T-helper 2 cell treated with Interferon-gamma antibody and Interleukin-4, amounts not matched to agents 5 μg/mL and 100 μg/mL, for 36 hours (primary cell): ENCODE measurements at regions not wholly inside any gene's neighbourhood (a gene's known extent, or its start where the extent isn't known, plus 50 kb on each side); places are given as distances from the start of the nearest gene placed in this dataset.

Experiments
- DNase-seq: peaks from one replicate; pipeline ENCODE4 v3.0.0; 2021; ENCODE audit warnings: low spot score
- H3K27ac Mint-ChIP-seq: one replicate; pipeline ENCODE4 v1.8.0; 2021; ENCODE audit warnings: mild to moderate bottlenecking, mixed read lengths
- H3K27me3 Mint-ChIP-seq: one replicate; pipeline ENCODE4 v1.8.0; 2021; ENCODE audit warnings: low read depth, mixed read lengths
- H3K36me3 Mint-ChIP-seq: one replicate; pipeline ENCODE4 v1.8.0; 2021; ENCODE audit warnings: low read depth, mixed read lengths
- H3K4me1 Mint-ChIP-seq: one replicate; pipeline ENCODE4 v1.8.0; 2021; ENCODE audit warnings: low read depth, mixed read lengths
- H3K4me3 Mint-ChIP-seq: one replicate; pipeline ENCODE4 v1.8.0; 2022; ENCODE audit warnings: mild to moderate bottlenecking, moderate library complexity, mixed read lengths
- H3K9me3 Mint-ChIP-seq: one replicate; pipeline ENCODE4 v1.8.0; 2021; ENCODE audit warnings: mixed read lengths

GRCh38 chr1:208787219-208787618, 543.0 kb upstream of the PLXNA2 start:
- Mint-ChIP-seq H3K36me3 (no peaks in the 10 kb centered on the region), H3K27ac (no peak overlapping the region), H3K4me3 (no peak overlapping the region), H3K9me3 (no peaks in the 10 kb centered on the region), H3K4me1 (no peaks in the 10 kb centered on the region), H3K27me3 (no peaks in the 10 kb centered on the region)
- DNase-seq: no peak

GRCh38 chr1:208788013-208788540, 543.9 kb upstream of the PLXNA2 start:
- Mint-ChIP-seq H3K4me3 (no peak overlapping the region), H3K4me1 (no peaks in the 10 kb centered on the region), H3K27me3 (no peaks in the 10 kb centered on the region), H3K9me3 (no peaks in the 10 kb centered on the region), H3K36me3 (no peaks in the 10 kb centered on the region), H3K27ac (no peak overlapping the region)
- no peak for DNase-seq

DNA sequence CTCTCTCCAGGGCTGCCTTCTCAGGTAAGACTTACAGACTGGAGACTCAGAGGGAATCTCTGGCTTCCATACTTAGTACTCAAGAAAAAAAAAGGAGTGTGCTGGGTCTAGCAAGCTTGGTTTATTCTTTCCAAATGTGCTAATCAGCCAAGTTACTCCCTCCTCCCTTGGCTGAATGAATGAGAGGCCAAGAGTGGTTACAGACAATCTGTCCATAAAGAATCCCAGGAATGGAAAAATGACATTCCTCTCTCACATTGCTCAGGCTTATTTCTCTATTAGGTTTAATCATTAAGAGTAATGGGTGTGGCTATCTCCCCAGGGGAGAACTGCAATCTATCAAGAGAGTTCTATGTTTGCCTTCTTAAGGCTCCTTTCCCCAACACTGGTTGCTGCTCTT, 547.3 kb upstream of the PLXNA2 start:
- no peaks in the 10 kb centered on the region for H3K36me3 Mint-ChIP-seq
- no peak for DNase-seq
- no peaks in the 10 kb centered on the region for H3K4me1 Mint-ChIP-seq
- peaks cover 2% of the 10 kb centered on the region for H3K27me3 Mint-ChIP-seq
- no peak overlapping the region for H3K27ac Mint-ChIP-seq
- no peaks in the 10 kb centered on the region for H3K9me3 Mint-ChIP-seq
- no peak overlapping the region for H3K4me3 Mint-ChIP-seq

GRCh38 chr1:208793861-208794345, 549.7 kb upstream of the PLXNA2 start:
- DNase-seq: no peak
- Mint-ChIP-seq H3K9me3 (no peaks in the 10 kb centered on the region), H3K27ac (no peak overlapping the region), H3K36me3 (no peaks in the 10 kb centered on the region), H3K4me3 (no peak overlapping the region), H3K4me1 (no peaks in the 10 kb centered on the region), H3K27me3 (peaks cover 2% of the 10 kb centered on the region)

DNA sequence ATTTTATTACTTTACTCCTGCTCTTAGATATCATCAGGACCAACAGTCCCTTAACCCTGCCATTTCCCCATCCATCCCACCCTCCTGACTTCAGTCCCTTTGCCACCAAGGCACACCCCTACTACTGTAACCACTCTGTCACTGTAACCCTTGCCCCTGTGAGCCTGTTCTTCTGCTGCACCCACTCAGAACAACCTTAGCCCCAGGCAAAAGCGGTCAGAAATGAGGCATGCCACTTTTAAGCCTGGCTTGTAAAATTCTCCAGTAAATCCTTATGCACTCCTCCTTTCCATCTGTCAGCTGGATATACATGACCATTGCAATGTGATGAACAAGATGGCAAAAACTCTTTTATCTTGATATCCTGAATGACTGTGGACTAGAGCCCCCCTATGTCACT, 555.0 kb upstream of the PLXNA2 start:
- H3K9me3 Mint-ChIP-seq: no peaks in the 10 kb centered on the region
- no peak overlapping the region for H3K27ac Mint-ChIP-seq
- H3K4me1 Mint-ChIP-seq: no peaks in the 10 kb centered on the region
- H3K36me3 Mint-ChIP-seq: no peaks in the 10 kb centered on the region
- peaks cover 2% of the 10 kb centered on the region for H3K27me3 Mint-ChIP-seq
- DNase-seq: no peak
- no peak overlapping the region for H3K4me3 Mint-ChIP-seq

- Mint-ChIP-seq H3K4me1 (no peaks in the 10 kb centered on the region), H3K27me3 (no peaks in the 10 kb centered on the region), H3K9me3 (peaks cover 3% of the 10 kb centered on the region), H3K27ac (no peak overlapping the region), H3K36me3 (no peaks in the 10 kb centered on the region), H3K4me3 (no peak overlapping the region)
- DNase-seq: no peak
Measured at GRCh38 chr1:208803011-208803811, 559.0 kb upstream of the PLXNA2 start.

GRCh38 chr1:208807446-208808127, 563.4 kb upstream of the PLXNA2 start:
- Mint-ChIP-seq H3K27me3 (no peaks in the 10 kb centered on the region), H3K4me1 (no peaks in the 10 kb centered on the region), H3K9me3 (peaks cover 3% of the 10 kb centered on the region), H3K27ac (no peak overlapping the region), H3K4me3 (no peak overlapping the region), H3K36me3 (no peaks in the 10 kb centered on the region)
- DNase-seq: no peak

- no peaks in the 10 kb centered on the region for H3K4me1 Mint-ChIP-seq
- H3K27ac Mint-ChIP-seq: no peak overlapping the region
- H3K4me3 Mint-ChIP-seq: no peak overlapping the region
- H3K9me3 Mint-ChIP-seq: peaks cover 3% of the 10 kb centered on the region
- H3K36me3 Mint-ChIP-seq: no peaks in the 10 kb centered on the region
- H3K27me3 Mint-ChIP-seq: no peaks in the 10 kb centered on the region
- no peak for DNase-seq
Measured at GRCh38 chr1:208808301-208808700, 564.1 kb upstream of the PLXNA2 start.

DNA sequence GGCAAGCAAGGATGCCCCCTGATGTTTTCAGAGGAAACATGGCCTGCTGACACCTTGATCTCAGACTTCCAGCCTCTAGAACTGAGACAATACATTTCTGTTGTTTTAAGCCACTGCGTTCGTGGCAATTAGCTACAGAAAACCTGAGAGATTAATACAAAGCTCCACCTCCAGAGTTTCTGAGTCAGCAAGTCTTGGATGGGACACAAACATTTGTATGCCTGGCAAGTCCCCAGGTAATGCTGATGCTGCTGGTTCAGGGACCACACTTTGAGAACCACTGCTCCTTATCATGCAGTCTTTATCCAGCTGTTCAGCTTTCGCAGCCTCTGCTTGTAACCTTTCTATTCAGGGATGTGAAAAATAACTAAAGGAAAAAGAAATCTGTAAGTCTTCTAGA, 565.7 kb upstream of the PLXNA2 start:
- no peak overlapping the region for H3K27ac Mint-ChIP-seq
- peaks cover 3% of the 10 kb centered on the region for H3K9me3 Mint-ChIP-seq
- H3K36me3 Mint-ChIP-seq: no peaks in the 10 kb centered on the region
- no peak overlapping the region for H3K4me3 Mint-ChIP-seq
- DNase-seq: no peak
- no peaks in the 10 kb centered on the region for H3K4me1 Mint-ChIP-seq
- H3K27me3 Mint-ChIP-seq: no peaks in the 10 kb centered on the region

DNA sequence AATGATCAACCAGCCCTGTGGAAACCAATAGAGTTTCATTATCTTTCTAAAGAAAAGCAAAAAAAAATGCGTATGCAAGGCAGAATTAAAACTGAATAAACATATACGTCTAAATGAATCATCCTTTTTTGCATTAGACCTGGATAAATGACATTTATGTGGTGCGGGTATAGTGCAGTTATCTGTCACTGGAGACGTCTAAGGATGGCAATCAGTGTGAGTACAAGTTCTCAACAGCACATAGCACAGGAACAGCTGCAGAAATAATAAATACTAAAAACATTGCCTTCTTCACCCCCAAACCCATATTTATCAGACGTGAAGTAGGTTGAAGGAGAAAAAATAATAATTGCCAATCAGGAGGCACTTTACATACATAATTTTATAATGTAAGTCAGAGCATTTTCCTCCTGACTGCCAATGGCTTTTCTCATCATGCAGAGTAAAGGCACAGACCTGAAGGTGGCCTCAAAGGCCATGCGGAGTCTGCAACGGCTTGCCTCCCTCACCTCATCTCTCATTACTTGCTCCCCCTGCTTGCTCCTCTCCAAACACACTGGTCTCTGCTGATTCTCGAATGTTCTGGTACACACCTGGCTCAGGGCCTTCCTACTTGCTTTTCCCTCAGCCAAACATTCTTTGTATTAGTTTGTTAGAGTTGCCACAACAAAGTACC, 574.7 kb upstream of the PLXNA2 start:
- Mint-ChIP-seq H3K9me3 (no peaks in the 10 kb centered on the region), H3K27me3 (no peaks in the 10 kb centered on the region), H3K4me3 (no peak overlapping the region), H3K27ac (no peak overlapping the region), H3K36me3 (no peaks in the 10 kb centered on the region), H3K4me1 (no peaks in the 10 kb centered on the region)
- DNase-seq: no peak

DNA sequence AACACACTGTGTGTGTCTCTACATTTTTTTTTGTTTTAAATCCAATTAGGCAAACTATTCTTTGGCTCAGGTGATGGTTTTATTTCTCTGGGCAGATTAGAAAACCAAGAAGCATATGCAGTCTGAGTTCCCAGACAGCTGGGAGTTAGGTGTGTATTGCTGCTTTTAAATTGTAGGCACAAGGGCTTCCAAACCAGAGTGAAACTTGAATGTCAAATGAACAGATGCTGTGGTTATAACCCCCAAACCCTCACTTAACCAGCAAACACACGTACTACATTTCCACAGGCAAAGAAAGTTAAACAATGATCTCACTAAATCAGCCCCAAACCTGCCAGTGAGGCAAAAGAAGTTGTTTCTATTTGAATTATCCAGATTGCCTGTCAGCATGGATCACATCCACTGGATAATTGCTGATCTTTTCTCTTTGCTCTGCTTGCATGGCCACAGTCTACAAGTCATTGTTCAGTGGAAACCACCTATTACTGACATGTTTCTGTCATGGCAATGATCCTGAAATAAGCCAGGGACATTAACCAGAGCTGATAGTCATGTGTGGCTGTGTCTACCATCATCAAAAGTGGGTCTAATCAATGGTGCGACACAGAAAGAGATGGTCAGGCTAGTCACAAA, 576.5 kb upstream of the PLXNA2 start:
- Mint-ChIP-seq H3K27ac (no peak overlapping the region), H3K27me3 (no peaks in the 10 kb centered on the region), H3K4me3 (no peak overlapping the region), H3K36me3 (no peaks in the 10 kb centered on the region), H3K4me1 (no peaks in the 10 kb centered on the region), H3K9me3 (no peaks in the 10 kb centered on the region)
- no peak for DNase-seq

DNA sequence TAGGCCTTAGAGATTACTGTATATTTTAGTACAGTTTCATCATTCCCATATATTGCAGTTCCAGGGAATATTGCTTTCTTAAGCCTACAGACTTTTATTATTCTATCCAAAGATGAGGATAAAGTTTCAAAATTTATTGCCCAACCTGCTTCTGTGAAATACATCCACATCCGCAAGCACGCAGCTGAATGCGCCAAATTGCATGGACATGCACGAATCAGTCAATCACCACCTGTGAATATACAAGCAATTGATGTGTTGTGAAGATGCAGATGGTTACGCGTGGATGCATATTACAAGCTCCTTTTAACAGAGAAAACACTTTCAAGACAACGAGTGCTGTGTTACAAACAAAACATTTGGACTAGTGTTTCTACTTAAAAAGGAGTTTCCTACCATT, 577.8 kb upstream of the PLXNA2 start:
- no peak for DNase-seq
- no peak overlapping the region for H3K4me3 Mint-ChIP-seq
- H3K27ac Mint-ChIP-seq: no peak overlapping the region
- no peaks in the 10 kb centered on the region for H3K9me3 Mint-ChIP-seq
- H3K36me3 Mint-ChIP-seq: no peaks in the 10 kb centered on the region
- no peaks in the 10 kb centered on the region for H3K4me1 Mint-ChIP-seq
- no peaks in the 10 kb centered on the region for H3K27me3 Mint-ChIP-seq

DNA sequence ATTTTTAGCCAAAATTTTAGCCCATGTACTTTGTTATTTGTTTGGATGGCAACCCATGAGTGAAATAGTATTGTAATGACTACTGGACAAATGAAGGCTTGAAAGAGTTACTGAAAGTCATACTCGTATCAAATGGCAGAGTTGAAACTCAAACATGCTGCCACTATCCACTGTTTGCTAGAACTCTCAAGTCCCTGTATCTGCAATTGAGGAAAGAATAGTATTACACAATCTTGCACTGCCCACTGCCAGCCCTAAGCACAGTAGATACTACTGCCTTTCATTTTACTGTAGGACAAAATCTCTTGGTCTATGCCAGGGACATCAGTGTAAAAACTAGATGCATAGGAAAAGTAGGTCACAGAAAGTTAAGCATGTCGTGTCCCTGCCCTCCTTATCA, 581.1 kb upstream of the PLXNA2 start:
- Mint-ChIP-seq H3K36me3 (no peaks in the 10 kb centered on the region), H3K9me3 (no peaks in the 10 kb centered on the region)

DNA sequence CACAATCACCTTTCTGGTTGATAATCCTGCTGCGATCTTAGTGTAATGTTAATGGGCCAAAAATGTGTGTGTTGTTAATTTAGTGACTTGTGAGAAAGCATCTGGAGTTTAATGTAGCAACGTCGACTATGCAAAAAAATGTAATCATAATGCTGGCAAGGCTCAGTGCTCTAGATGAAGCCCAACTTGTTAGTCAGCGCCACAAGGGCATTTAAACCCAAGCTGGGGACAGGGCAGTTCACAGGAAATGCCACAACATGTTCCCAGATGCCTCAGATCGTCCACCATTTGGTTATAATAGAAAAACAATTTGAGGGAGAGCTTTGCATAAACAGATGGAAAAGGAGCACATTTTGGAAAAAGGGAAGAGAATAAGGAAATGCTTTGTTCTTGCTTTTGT, 585.4 kb upstream of the PLXNA2 start:
- no peak overlapping the region for H3K4me3 Mint-ChIP-seq
- H3K36me3 Mint-ChIP-seq: no peaks in the 10 kb centered on the region
- no peaks in the 10 kb centered on the region for H3K27me3 Mint-ChIP-seq
- H3K4me1 Mint-ChIP-seq: no peaks in the 10 kb centered on the region
- no peak overlapping the region for H3K27ac Mint-ChIP-seq
- no peaks in the 10 kb centered on the region for H3K9me3 Mint-ChIP-seq
- DNase-seq: no peak

More for the DNA sequence above, 581.1 kb upstream of the PLXNA2 start:
- no peak for DNase-seq
- no peaks in the 10 kb centered on the region for H3K4me1 Mint-ChIP-seq
- no peak overlapping the region for H3K27ac Mint-ChIP-seq
- no peaks in the 10 kb centered on the region for H3K27me3 Mint-ChIP-seq
- H3K4me3 Mint-ChIP-seq: no peak overlapping the region
